SK-N-MC (cell line): ENCODE measurements at regions not wholly inside any gene's neighbourhood (a gene's known extent, or its start where the extent isn't known, plus 50 kb on each side); places are given as distances from the start of the nearest gene placed in this dataset.

Source experiments
- DNase-seq: peaks from one replicate; pipeline ENCODE4 v3.0.0-alpha.2; 2011; ENCODE audit warnings: low read depth, low spot score
- H3K27ac ChIP-seq: fragments of 200-600 bp; sonication (generic); 2 replicates; pipeline ENCODE4 v1.5.1; 2016; ENCODE audit warnings: mixed run types
- H3K36me3 ChIP-seq: fragments of 200-600 bp; sonication (generic); 2 replicates; pipeline ENCODE4 v1.6.1; 2017; ENCODE audit warnings: antibody characterized with exemption, low read length, mixed read lengths; ENCODE audit not compliant: insufficient read depth
- H3K4me3 ChIP-seq: fragments of 200-600 bp; sonication (generic); 2 replicates; pipeline ENCODE4 v1.5.1; 2016
- H3K9ac ChIP-seq: fragments of 200-600 bp; sonication (generic); 2 replicates; pipeline ENCODE4 v1.8.0; 2017; ENCODE audit warnings: mixed run types, mixed read lengths; ENCODE audit not compliant: insufficient read length
- H3K9me3 ChIP-seq: fragments of 200-600 bp; sonication (generic); 2 replicates; pipeline ENCODE4 v1.6.1; 2017; ENCODE audit warnings: low read depth, mild to moderate bottlenecking, antibody characterized with exemption, low read length, moderate library complexity, mixed read lengths
- EZH2 ChIP-seq: fragments of 200-600 bp; sonication (generic); IDR thresholded peaks from one replicate; pipeline ENCODE4 v1.6.1; 2017; ENCODE audit warnings: antibody characterized with exemption
- FOXP2 ChIP-seq: optimal IDR thresholded peaks from 2 replicates; pipeline ENCODE3; 2011; ENCODE audit warnings: mild to moderate bottlenecking, moderate library complexity; ENCODE audit not compliant: insufficient read depth; ENCODE audit errors: extremely low read length, control extremely low read depth
- POLR2AphosphoS5 ChIP-seq: IDR thresholded peaks from 2 replicates; pipeline ENCODE4 v1.6.1; 2012; ENCODE audit warnings: mild to moderate bottlenecking, low read depth, low read length, borderline replicate concordance

DNA sequence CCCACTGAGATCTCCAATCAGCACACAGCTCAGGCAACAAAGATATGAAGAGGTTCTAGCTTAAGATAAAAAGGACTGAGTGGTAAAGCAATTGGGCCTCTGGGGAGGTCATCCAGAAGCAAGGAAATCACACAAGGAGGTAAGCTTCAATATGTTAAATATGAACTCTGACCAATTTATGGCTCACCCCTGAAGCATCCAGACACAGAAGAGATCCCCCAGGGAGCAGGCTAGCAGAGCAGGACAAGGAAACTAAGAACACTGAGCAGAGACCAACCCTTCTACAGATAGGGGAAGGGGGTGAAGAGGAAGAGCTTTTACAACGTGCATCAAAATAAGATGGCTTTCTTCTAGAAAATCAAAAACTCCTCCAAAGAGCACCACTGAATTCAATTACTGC is 616.2 kb downstream of the DNAH5 start:
- Histone ChIP-seq H3K9me3 (no peaks in the 10 kb centered on the region), H3K27ac (no peak overlapping the region), H3K4me3 (no peak overlapping the region), H3K9ac (no peak overlapping the region), H3K36me3 (no peaks in the 10 kb centered on the region)
- no peak for DNase-seq
- TF ChIP-seq EZH2, result no peak
- TF ChIP-seq POLR2AphosphoS5, result no peak
- TF ChIP-seq FOXP2, result no peak

DNA sequence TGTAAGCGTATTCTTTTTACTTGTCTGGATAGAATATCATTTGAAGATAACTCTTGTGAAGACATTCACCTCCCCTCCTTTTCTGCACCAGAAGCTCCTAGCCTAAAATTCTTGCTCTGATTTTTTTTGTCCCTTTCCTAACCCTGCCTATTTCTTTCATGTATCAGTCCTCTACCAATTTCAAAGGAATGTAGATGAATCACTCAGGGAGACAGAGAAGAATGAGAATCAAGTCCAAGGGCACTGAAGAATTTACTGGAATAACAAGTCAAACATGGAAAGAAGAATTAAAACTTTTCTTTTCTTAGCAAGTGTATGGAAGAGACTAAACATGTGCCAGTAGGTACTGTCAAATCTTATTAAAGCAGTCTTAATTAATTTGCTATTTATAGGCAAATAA is 618.7 kb downstream of the DNAH5 start:
- Histone ChIP-seq H3K9me3 (no peaks in the 10 kb centered on the region), H3K4me3 (no peak overlapping the region), H3K27ac (no peak overlapping the region), H3K9ac (no peak overlapping the region), H3K36me3 (no peaks in the 10 kb centered on the region)
- DNase-seq, result no peak
- TF ChIP-seq FOXP2 (no peak), EZH2 (no peak), POLR2AphosphoS5 (no peak)

DNA sequence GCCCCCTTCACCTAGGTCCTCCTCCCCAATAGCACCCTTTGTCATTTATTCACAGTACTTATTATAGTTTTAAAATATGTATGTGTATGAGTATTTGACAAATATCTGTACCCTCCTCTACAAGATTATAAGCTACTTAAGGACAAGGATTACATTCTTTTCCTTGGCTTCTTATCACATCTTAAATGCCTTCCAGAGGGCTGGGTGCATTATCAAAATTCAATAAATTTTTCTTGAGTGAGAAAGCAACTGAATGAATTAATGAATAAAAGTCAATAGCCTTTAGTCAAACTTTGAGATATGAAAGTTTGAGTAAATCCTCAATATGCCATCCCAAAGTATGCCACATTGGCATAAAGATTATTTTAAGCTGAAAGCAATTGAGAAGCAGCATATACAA is 621.7 kb downstream of the DNAH5 start:
- TF ChIP-seq POLR2AphosphoS5, result no peak
- no peak for TF ChIP-seq FOXP2
- TF ChIP-seq EZH2, result no peak

DNA sequence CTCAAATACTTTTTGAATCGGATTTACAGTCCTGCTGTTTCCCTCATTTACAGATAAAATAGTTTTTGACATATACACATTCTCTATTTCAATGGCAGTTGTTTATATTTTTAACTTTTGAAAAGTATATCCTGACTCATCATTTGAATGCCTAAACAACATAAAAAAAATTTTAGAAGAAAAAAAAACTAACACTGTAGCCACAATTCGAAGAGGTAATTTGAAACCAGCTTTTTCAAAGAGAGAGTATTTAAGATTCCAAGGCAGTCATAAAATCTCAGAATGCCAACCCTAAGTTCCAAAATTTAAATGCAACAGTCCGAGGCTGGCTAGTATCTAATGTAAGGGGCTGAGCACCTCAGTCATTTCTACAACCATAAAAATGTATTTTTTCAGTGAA is 626.8 kb downstream of the DNAH5 start:
- Histone ChIP-seq H3K4me3 (no peak overlapping the region), H3K9ac (no peak overlapping the region), H3K36me3 (no peaks in the 10 kb centered on the region), H3K27ac (no peak overlapping the region), H3K9me3 (no peaks in the 10 kb centered on the region)
- TF ChIP-seq EZH2 (no peak), FOXP2 (no peak), POLR2AphosphoS5 (no peak)
- no peak for DNase-seq

More for the DNA sequence above, 621.7 kb downstream of the DNAH5 start:
- Histone ChIP-seq H3K9me3 (no peaks in the 10 kb centered on the region), H3K4me3 (no peak overlapping the region), H3K36me3 (no peaks in the 10 kb centered on the region), H3K27ac (no peak overlapping the region), H3K9ac (no peak overlapping the region)
- no peak for DNase-seq

DNA sequence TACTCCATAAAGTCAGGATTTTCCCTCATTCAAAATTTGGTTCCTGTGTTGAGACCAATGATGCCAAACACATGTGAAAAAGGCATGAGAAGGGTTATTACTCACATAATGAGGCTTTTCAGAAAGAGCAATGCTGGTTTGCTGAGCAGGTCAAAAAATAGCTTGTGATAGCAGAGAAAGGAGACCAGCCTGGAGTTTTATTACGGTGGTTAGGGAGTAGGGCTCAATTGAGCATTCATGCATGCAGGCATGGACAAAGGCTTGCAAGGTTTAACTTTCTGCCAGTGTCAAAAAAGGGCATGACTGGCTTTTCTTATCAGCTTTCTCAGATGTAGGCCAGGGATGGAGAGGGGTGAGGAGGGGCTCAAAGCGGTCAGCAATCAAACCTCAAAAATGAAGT is 628.3 kb downstream of the DNAH5 start:
- Histone ChIP-seq H3K4me3 (no peak overlapping the region), H3K36me3 (no peaks in the 10 kb centered on the region), H3K9me3 (no peaks in the 10 kb centered on the region), H3K27ac (no peak overlapping the region), H3K9ac (no peak overlapping the region)
- TF ChIP-seq FOXP2 (no peak), EZH2 (no peak), POLR2AphosphoS5 (no peak)
- DNase-seq, result no peak

DNA sequence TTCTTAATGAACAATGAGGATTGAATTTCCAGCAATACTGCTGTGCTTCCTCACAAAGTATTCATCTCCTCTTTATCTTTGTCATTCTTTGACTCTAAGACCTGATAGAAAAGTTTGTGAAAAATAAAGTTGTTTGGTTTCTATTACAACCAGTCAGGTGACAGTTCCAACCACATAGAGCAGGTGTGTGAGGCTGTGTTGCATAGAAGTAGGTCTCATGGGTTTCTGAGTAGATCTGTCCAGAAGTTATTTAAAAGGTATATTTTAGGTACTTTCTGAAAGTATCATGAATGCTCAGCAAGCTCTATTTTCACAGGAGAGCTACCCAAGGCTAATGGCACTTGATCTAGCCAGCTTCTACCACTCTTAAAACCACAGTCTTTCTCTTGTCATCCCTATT is 637.0 kb downstream of the DNAH5 start:
- Histone ChIP-seq H3K9me3 (no peaks in the 10 kb centered on the region), H3K4me3 (no peak overlapping the region), H3K9ac (no peak overlapping the region), H3K36me3 (no peaks in the 10 kb centered on the region), H3K27ac (no peak overlapping the region)
- no peak for DNase-seq
- TF ChIP-seq EZH2, result no peak
- TF ChIP-seq POLR2AphosphoS5, result no peak
- no peak for TF ChIP-seq FOXP2

DNA sequence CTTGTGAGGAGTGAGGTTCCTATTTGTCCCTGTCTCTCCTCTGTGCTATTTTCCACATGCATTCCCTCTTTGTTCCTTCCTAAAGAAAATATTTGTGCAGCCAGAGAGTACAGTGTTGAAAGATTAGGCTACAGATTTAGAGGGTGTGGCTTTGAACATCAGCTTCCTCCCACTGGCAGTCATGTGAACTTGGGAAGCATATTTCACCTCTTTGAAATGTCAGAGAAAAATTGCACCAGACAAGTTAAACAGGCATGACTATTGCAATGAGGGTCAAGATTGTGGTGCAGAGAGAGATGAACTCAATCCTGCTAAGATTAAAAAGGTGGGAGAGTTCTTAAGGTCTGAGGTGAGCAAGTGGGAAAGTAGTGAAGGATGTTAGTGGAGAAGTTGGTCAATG is 641.0 kb downstream of the DNAH5 start:
- no peak overlapping the region for H3K4me3 ChIP-seq
- no peak overlapping the region for H3K27ac ChIP-seq
- DNase-seq, result no peak
- H3K9me3 ChIP-seq, result no peaks in the 10 kb centered on the region
- TF ChIP-seq FOXP2, result no peak
- TF ChIP-seq POLR2AphosphoS5, result no peak
- TF ChIP-seq EZH2, result no peak
- no peak overlapping the region for H3K9ac ChIP-seq
- H3K36me3 ChIP-seq, result no peaks in the 10 kb centered on the region

DNA sequence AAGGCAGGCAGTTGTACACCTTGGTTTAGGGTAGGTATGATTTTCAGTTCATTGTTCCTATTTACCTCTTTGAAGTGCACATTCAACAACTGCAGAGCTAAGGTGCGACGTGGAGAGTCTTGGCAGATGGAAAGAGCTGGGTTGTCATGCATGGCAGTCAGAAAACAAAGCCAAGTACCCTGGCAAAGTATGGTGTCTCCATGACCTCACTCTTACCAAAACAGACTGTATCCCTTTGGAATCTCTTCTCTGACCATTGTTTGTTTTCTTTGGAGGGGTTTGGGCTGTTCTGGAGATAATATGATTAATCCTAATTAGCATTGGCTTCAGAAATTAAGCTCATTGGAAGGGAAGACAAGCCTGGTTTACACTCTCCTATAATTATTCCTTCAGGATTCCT is 665.7 kb downstream of the DNAH5 start:
- TF ChIP-seq FOXP2 (no peak), POLR2AphosphoS5 (no peak), EZH2 (no peak)
- H3K36me3 ChIP-seq, result no peaks in the 10 kb centered on the region
- DNase-seq, result no peak
- no peak overlapping the region for H3K4me3 ChIP-seq
- no peak overlapping the region for H3K27ac ChIP-seq
- no peaks in the 10 kb centered on the region for H3K9me3 ChIP-seq
- no peak overlapping the region for H3K9ac ChIP-seq

DNA sequence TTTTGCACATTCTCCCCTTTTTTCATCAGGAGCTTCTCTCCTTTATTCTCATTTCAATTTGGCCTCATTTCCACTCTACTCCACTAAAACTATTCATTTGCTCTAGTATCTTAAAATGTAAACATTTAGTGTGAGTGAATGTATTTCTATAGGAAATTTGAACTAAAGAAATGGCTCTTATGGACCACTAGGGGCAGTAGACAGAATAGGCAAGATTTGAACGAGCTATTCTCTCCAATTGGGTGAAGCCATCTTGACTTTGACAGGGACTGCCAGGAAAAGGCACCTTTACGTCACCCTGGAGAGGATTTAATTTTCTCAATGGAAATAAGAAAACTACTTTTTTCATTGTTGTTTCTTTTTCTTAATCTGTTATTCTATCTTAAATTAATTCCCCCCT is 666.3 kb downstream of the DNAH5 start:
- Histone ChIP-seq H3K36me3 (no peaks in the 10 kb centered on the region), H3K27ac (no peak overlapping the region), H3K9me3 (no peaks in the 10 kb centered on the region), H3K9ac (no peak overlapping the region), H3K4me3 (no peak overlapping the region)
- TF ChIP-seq FOXP2, result no peak
- no peak for TF ChIP-seq POLR2AphosphoS5
- TF ChIP-seq EZH2, result no peak
- DNase-seq, result no peak
